Activated T-helper 2 cell treated with anti-CD3 and anti-CD28 coated beads, Interferon-gamma antibody, Interleukin-2, Interleukin-4, amounts not matched to agents 10 μg/mL and 5 μg/mL and 100 μg/mL, durations not matched to agents 14 hours and 24 hours and 36 hours (primary cell): ENCODE measurements at regions not wholly inside any gene's neighbourhood (a gene's known extent, or its start where the extent isn't known, plus 50 kb on each side); places are given as distances from the start of the nearest gene placed in this dataset.

Experiments
- DNase-seq: peaks from one replicate; pipeline ENCODE4 v3.0.0; 2021; ENCODE audit warnings: low spot score
- H3K27ac Mint-ChIP-seq: one replicate; pipeline ENCODE4 v1.8.0; 2021; ENCODE audit warnings: mixed read lengths
- H3K27me3 Mint-ChIP-seq: one replicate; pipeline ENCODE4 v1.8.0; 2021; ENCODE audit warnings: low read depth, mixed read lengths
- H3K36me3 Mint-ChIP-seq: one replicate; pipeline ENCODE4 v1.8.0; 2021; ENCODE audit warnings: low read depth, mixed read lengths
- H3K4me1 Mint-ChIP-seq: one replicate; pipeline ENCODE4 v1.8.0; 2021; ENCODE audit warnings: low read depth, mixed read lengths
- H3K4me3 Mint-ChIP-seq: one replicate; pipeline ENCODE4 v1.8.0; 2021; ENCODE audit warnings: low read depth, mild to moderate bottlenecking, moderate library complexity, mixed read lengths
- H3K9me3 Mint-ChIP-seq: one replicate; pipeline ENCODE4 v1.8.0; 2021; ENCODE audit warnings: mixed read lengths
- intact Hi-C: fragments of 100-400 bp; cut with micrococcal nuclease; formaldehyde crosslinking; loops from one replicate; pipeline ENCODE4 v1.15.1; 2023

GRCh38 chr10:107303203-107303602 is 138.7 kb upstream of the SORCS1 start:
- intact Hi-C loops, result no loop called here
- no peak for DNase-seq
- H3K27me3 Mint-ChIP-seq, result no peaks in the 10 kb centered on the region
- no peaks in the 10 kb centered on the region for H3K36me3 Mint-ChIP-seq
- H3K4me3 Mint-ChIP-seq, result no peak overlapping the region
- no peak overlapping the region for H3K27ac Mint-ChIP-seq
- no peaks in the 10 kb centered on the region for H3K4me1 Mint-ChIP-seq
- H3K9me3 Mint-ChIP-seq, result peaks cover 22% of the 10 kb centered on the region

DNA sequence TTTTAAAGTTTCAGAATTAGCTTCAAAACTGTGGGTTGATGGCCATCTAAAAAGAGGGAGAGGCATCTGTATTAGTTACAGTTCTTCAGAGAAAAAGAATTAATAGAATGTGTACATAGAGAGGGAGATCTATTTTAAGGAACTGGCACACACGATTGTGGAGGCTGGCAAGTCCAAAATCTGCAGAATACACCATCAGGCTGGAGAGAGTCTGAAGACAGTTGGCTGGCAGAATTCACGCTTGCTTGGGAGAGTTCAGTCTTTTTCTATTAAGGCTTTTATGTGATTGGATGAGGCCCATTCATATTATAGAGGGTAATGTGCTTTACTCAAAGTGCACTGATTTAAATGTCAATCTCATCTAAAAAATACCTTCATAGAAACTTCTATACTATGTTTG is 135.1 kb upstream of the SORCS1 start:
- Mint-ChIP-seq H3K27ac (no peak overlapping the region), H3K27me3 (no peaks in the 10 kb centered on the region), H3K9me3 (peaks cover 28% of the 10 kb centered on the region), H3K36me3 (no peaks in the 10 kb centered on the region), H3K4me1 (no peaks in the 10 kb centered on the region), H3K4me3 (no peak overlapping the region)
- DNase-seq, result no peak
- intact Hi-C loops, result no loop called here

GRCh38 chr10:107284187-107284586 is 119.7 kb upstream of the SORCS1 start:
- Mint-ChIP-seq H3K27ac (no peak overlapping the region), H3K9me3 (peaks cover 32% of the 10 kb centered on the region), H3K27me3 (no peaks in the 10 kb centered on the region), H3K36me3 (no peaks in the 10 kb centered on the region), H3K4me1 (no peaks in the 10 kb centered on the region), H3K4me3 (no peak overlapping the region)
- intact Hi-C loops, result no loop called here
- no peak for DNase-seq

- Mint-ChIP-seq H3K36me3 (no peaks in the 10 kb centered on the region), H3K4me1 (no peaks in the 10 kb centered on the region), H3K4me3 (no peak overlapping the region), H3K27me3 (no peaks in the 10 kb centered on the region), H3K27ac (no peak overlapping the region), H3K9me3 (peaks cover 29% of the 10 kb centered on the region)
- intact Hi-C loops, result no loop called here
- no peak for DNase-seq
Observed at GRCh38 chr10:107280293-107280692, 115.8 kb upstream of the SORCS1 start.

GRCh38 chr10:107277591-107277990 is 113.1 kb upstream of the SORCS1 start:
- Mint-ChIP-seq H3K27ac (no peak overlapping the region), H3K4me1 (no peaks in the 10 kb centered on the region), H3K9me3 (peaks cover 30% of the 10 kb centered on the region), H3K4me3 (no peak overlapping the region), H3K27me3 (no peaks in the 10 kb centered on the region), H3K36me3 (no peaks in the 10 kb centered on the region)
- DNase-seq, result no peak
- intact Hi-C loops, result no loop called here

DNA sequence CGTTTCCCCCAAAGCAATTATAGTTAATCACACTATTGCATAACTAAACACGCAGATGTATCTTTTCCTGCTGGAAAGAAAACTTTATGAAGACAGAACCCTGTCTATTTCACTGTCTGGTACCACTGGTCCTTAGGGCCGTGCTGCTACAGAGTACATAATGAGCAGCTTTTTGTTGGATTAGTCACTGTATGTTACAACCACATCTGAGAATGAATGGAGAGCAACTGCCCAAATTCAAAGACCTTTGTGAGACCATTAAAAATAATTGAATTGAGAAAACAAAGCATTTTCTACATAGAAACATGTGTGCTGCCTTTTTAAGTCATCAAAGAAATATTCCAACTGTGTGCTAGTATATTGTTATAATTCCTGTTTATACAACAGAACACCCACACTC is 111.3 kb upstream of the SORCS1 start:
- no peaks in the 10 kb centered on the region for H3K36me3 Mint-ChIP-seq
- H3K4me1 Mint-ChIP-seq, result no peaks in the 10 kb centered on the region
- no peak overlapping the region for H3K4me3 Mint-ChIP-seq
- H3K27me3 Mint-ChIP-seq, result no peaks in the 10 kb centered on the region
- no peak overlapping the region for H3K27ac Mint-ChIP-seq
- no peak for DNase-seq
- intact Hi-C loops, result no loop called here
- peaks cover 18% of the 10 kb centered on the region for H3K9me3 Mint-ChIP-seq

- H3K9me3 Mint-ChIP-seq, result peaks cover 25% of the 10 kb centered on the region
- H3K4me1 Mint-ChIP-seq, result no peaks in the 10 kb centered on the region
- no peaks in the 10 kb centered on the region for H3K27me3 Mint-ChIP-seq
- DNase-seq, result no peak
- H3K4me3 Mint-ChIP-seq, result no peak overlapping the region
- intact Hi-C loops, result no loop called here
- H3K36me3 Mint-ChIP-seq, result no peaks in the 10 kb centered on the region
- H3K27ac Mint-ChIP-seq, result no peak overlapping the region
Observed at GRCh38 chr10:107269626-107270025, 105.1 kb upstream of the SORCS1 start.

DNA sequence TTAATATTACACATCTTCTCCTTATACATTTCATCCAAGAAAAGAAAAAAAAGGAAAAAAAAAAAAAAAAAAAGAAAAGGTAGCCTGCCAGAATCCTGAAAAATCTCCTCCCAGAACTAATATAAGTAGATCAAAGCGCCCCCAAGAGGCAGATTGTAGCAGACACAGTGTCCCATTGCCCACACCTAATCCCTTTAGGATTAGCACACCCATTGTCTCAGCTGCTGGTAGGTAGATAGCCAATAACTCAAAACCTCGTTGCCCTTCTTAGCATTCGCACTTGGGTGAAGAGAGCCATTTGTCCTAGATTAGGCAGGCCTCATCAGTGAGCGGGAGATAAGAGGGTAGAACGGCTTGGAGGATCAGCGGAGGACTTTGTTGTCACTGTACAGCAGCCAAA is 100.2 kb upstream of the SORCS1 start:
- no peaks in the 10 kb centered on the region for H3K36me3 Mint-ChIP-seq
- DNase-seq, result no peak
- H3K4me1 Mint-ChIP-seq, result no peaks in the 10 kb centered on the region
- intact Hi-C loops, result no loop called here
- H3K27me3 Mint-ChIP-seq, result no peaks in the 10 kb centered on the region
- H3K9me3 Mint-ChIP-seq, result peaks cover 23% of the 10 kb centered on the region
- H3K27ac Mint-ChIP-seq, result no peak overlapping the region
- H3K4me3 Mint-ChIP-seq, result no peak overlapping the region

DNA sequence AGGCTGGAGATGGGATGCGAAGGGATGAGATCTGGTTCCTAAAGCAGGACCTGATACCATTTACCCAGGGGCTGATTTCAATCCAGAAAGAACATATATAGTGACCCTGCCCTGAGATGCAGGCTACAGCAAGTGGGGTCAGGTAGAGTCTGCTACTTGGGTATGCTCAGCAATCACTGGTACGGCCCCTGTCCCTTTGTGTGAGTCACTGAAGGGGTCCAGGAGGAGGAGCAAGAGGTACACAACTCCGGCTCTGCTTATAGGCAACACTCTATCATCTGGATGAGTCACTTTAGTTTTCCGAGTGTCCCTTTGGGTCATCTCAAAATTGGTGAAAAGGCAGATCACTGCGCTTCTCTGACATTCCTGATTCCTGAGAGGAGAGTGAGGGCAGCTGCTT is 79.6 kb upstream of the SORCS1 start:
- no peak overlapping the region for H3K27ac Mint-ChIP-seq
- H3K4me1 Mint-ChIP-seq, result no peaks in the 10 kb centered on the region
- H3K4me3 Mint-ChIP-seq, result no peak overlapping the region
- H3K9me3 Mint-ChIP-seq, result peaks cover 14% of the 10 kb centered on the region
- H3K36me3 Mint-ChIP-seq, result no peaks in the 10 kb centered on the region
- no peak for DNase-seq
- H3K27me3 Mint-ChIP-seq, result no peaks in the 10 kb centered on the region
- intact Hi-C loops, result no loop called here

DNA sequence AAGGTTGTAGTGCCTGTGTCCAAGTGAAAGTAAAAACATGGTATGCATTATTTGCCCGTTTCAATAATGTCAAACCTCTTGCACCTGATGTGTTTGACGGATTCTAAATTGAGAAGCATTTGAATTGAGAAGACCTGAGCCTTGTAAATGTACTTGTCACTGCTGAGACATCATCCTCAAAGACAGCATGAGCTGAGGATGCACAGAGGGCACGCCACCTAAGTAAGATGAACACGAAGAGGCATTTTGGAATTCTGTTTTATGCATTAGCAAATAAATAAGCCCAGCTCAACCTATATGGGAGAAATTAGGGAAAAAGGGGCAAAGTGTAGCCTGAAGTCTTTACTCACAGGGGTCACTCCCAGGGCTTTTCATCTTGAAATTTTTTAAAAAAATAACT is 73.8 kb upstream of the SORCS1 start:
- no peak for DNase-seq
- Mint-ChIP-seq H3K27me3 (no peaks in the 10 kb centered on the region), H3K36me3 (no peaks in the 10 kb centered on the region), H3K27ac (no peak overlapping the region), H3K9me3 (peaks cover 24% of the 10 kb centered on the region), H3K4me1 (no peaks in the 10 kb centered on the region), H3K4me3 (no peak overlapping the region)
- intact Hi-C loops, result no loop called here

GRCh38 chr10:107232013-107232412 is 67.5 kb upstream of the SORCS1 start:
- Mint-ChIP-seq H3K36me3 (no peaks in the 10 kb centered on the region), H3K4me3 (no peak overlapping the region), H3K27me3 (no peaks in the 10 kb centered on the region), H3K9me3 (peaks cover 26% of the 10 kb centered on the region), H3K4me1 (no peaks in the 10 kb centered on the region), H3K27ac (no peak overlapping the region)
- intact Hi-C loops, result no loop called here
- no peak for DNase-seq

DNA sequence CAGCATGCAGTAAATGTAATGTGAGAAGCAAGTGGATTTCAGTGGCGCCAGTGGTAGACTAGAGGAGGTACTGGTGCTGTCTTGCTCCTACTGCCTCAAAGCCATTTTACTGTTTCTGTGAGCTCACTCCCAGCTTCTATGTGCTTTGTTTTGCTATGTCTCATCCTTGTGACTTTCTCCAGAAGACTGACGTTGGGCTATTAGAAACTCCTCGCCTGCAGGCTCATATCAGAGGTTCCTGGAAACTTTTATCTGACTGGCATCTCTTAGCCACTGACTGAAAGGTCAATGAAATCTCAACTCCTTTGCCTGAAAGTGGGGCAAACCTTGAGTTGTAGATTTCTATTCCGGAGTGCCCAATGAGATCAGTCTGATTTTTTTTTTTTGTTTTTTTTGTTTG is 66.4 kb upstream of the SORCS1 start:
- Mint-ChIP-seq H3K36me3 (no peaks in the 10 kb centered on the region), H3K27ac (no peak overlapping the region), H3K4me1 (no peaks in the 10 kb centered on the region)

GRCh38 chr10:107215681-107216080 is 51.2 kb upstream of the SORCS1 start:
- Mint-ChIP-seq H3K4me1 (no peaks in the 10 kb centered on the region), H3K27me3 (no peaks in the 10 kb centered on the region), H3K27ac (no peak overlapping the region), H3K9me3 (peaks cover 36% of the 10 kb centered on the region), H3K36me3 (no peaks in the 10 kb centered on the region), H3K4me3 (no peak overlapping the region)
- DNase-seq, result no peak
- intact Hi-C loops, result no loop called here

More for the DNA sequence above, 66.4 kb upstream of the SORCS1 start:
- peaks cover 27% of the 10 kb centered on the region for H3K9me3 Mint-ChIP-seq
- no peak for DNase-seq
- H3K4me3 Mint-ChIP-seq, result no peak overlapping the region
- intact Hi-C loops, result no loop called here
- no peaks in the 10 kb centered on the region for H3K27me3 Mint-ChIP-seq
